GM23338 (cell line): ENCODE measurements at regions not wholly inside any gene's neighbourhood (a gene's known extent, or its start where the extent isn't known, plus 50 kb on each side); places are given as distances from the start of the nearest gene placed in this dataset.

Experiments
- CREB1 ChIP-seq: fragments of 250-450 bp; sonication (Bioruptor Pico); IDR thresholded peaks from 2 replicates; pipeline ENCODE4 v1.5.0; 2020; ENCODE audit warnings: low read depth, mild to moderate bottlenecking, moderate library complexity
- CTCF ChIP-seq, 2 experiments: fragments of 200-600 bp in 1 of 2; sonication (generic) in 1 of 2; conservative IDR thresholded peaks; 2 replicates each; pipeline versions ENCODE4 v1.5.1 to v1.6.1; 2016 to 2017; ENCODE audit warnings: antibody characterized with exemption in 2 of 2, low read depth in 2 of 2, mild to moderate bottlenecking in 2 of 2, moderate library complexity in 1 of 2
- EZH2 ChIP-seq: fragments of 200-600 bp; sonication (generic); IDR thresholded peaks from one replicate; pipeline ENCODE4 v1.8.0; 2017; ENCODE audit warnings: antibody characterized with exemption, mild to moderate bottlenecking, low read depth; ENCODE audit not compliant: unreplicated experiment
- EZH2phosphoT487 ChIP-seq: fragments of 200-600 bp; sonication (generic); IDR thresholded peaks from one replicate; pipeline ENCODE4 v1.8.1; 2018; ENCODE audit warnings: antibody characterized with exemption; ENCODE audit not compliant: unreplicated experiment
- JUNB ChIP-seq: IDR thresholded peaks from one replicate; pipeline ENCODE4 v1.6.1; 2016; ENCODE audit warnings: antibody characterized with exemption; ENCODE audit not compliant: unreplicated experiment
- NANOG ChIP-seq: IDR thresholded peaks from 2 replicates; pipeline ENCODE4 v1.6.1; 2016; ENCODE audit warnings: antibody characterized with exemption, borderline replicate concordance
- POLR2AphosphoS5 ChIP-seq: IDR thresholded peaks from 2 replicates; pipeline ENCODE4 v1.6.1; 2016; ENCODE audit warnings: antibody characterized with exemption, low read depth
- REST ChIP-seq: IDR thresholded peaks from one replicate; pipeline ENCODE4 v1.6.1; 2018; ENCODE audit warnings: antibody characterized with exemption; ENCODE audit not compliant: unreplicated experiment
- STAT1 ChIP-seq: IDR thresholded peaks from one replicate; pipeline ENCODE4 v1.6.1; 2016; ENCODE audit warnings: antibody characterized with exemption; ENCODE audit not compliant: unreplicated experiment
- ZNF114 ChIP-seq: fragments of 250-450 bp; sonication (Bioruptor Pico); IDR thresholded peaks from 2 replicates; pipeline ENCODE4 v1.5.0; 2020; ENCODE audit warnings: mild to moderate bottlenecking, moderate library complexity
- ZNF331 ChIP-seq: fragments of 250-450 bp; sonication (Bioruptor Pico); IDR thresholded peaks from 2 replicates; pipeline ENCODE4 v1.5.0; 2020; ENCODE audit warnings: low read depth, mild to moderate bottlenecking, moderate library complexity
- TF ChIP-seq, protein P1 (sequence below): fragments of 250-450 bp; sonication (Bioruptor Pico); IDR thresholded peaks from 2 replicates; pipeline ENCODE4 v1.5.0; 2020; ENCODE audit warnings: mild to moderate bottlenecking, moderate library complexity
- TF ChIP-seq, protein P2 (sequence below): IDR thresholded peaks from 2 replicates; pipeline ENCODE4 v1.6.1; 2016; ENCODE audit warnings: antibody characterized with exemption

DNA sequence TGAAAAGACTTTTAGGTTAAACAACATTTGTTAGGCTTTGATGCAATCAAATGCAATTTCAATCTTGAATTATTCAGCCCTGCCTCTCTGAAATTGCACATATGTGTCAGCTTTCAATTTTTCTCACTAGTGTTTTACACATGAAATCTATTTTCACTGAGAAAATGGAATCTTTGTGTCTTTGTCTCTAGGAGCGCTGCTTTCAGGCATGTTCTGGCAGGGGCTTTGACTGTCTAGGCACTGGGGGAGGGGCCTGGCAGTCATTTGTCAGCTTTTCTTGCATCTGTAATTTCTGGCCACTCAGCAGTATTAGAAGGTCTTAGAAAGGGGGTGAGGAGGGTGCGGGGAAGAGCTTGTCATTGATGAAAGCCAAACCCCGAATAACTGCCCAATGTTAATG, 264.4 kb downstream of the PTPRC start:
- TF ChIP-seq CTCF (conservative IDR thresholded peaks at IDR 0.05; ENCODE audit: low read depth in 2 of 2), result no peak
- TF ChIP-seq STAT1, result no peak
- no peak for TF ChIP-seq REST
- no peak for TF ChIP-seq EZH2
- no peak for TF ChIP-seq EZH2phosphoT487
- TF ChIP-seq CREB1 (CRISPR knock-in tag), result no peak
- no peak for TF ChIP-seq POLR2AphosphoS5
- no peak for TF ChIP-seq JUNB
- TF ChIP-seq, protein P1, sequence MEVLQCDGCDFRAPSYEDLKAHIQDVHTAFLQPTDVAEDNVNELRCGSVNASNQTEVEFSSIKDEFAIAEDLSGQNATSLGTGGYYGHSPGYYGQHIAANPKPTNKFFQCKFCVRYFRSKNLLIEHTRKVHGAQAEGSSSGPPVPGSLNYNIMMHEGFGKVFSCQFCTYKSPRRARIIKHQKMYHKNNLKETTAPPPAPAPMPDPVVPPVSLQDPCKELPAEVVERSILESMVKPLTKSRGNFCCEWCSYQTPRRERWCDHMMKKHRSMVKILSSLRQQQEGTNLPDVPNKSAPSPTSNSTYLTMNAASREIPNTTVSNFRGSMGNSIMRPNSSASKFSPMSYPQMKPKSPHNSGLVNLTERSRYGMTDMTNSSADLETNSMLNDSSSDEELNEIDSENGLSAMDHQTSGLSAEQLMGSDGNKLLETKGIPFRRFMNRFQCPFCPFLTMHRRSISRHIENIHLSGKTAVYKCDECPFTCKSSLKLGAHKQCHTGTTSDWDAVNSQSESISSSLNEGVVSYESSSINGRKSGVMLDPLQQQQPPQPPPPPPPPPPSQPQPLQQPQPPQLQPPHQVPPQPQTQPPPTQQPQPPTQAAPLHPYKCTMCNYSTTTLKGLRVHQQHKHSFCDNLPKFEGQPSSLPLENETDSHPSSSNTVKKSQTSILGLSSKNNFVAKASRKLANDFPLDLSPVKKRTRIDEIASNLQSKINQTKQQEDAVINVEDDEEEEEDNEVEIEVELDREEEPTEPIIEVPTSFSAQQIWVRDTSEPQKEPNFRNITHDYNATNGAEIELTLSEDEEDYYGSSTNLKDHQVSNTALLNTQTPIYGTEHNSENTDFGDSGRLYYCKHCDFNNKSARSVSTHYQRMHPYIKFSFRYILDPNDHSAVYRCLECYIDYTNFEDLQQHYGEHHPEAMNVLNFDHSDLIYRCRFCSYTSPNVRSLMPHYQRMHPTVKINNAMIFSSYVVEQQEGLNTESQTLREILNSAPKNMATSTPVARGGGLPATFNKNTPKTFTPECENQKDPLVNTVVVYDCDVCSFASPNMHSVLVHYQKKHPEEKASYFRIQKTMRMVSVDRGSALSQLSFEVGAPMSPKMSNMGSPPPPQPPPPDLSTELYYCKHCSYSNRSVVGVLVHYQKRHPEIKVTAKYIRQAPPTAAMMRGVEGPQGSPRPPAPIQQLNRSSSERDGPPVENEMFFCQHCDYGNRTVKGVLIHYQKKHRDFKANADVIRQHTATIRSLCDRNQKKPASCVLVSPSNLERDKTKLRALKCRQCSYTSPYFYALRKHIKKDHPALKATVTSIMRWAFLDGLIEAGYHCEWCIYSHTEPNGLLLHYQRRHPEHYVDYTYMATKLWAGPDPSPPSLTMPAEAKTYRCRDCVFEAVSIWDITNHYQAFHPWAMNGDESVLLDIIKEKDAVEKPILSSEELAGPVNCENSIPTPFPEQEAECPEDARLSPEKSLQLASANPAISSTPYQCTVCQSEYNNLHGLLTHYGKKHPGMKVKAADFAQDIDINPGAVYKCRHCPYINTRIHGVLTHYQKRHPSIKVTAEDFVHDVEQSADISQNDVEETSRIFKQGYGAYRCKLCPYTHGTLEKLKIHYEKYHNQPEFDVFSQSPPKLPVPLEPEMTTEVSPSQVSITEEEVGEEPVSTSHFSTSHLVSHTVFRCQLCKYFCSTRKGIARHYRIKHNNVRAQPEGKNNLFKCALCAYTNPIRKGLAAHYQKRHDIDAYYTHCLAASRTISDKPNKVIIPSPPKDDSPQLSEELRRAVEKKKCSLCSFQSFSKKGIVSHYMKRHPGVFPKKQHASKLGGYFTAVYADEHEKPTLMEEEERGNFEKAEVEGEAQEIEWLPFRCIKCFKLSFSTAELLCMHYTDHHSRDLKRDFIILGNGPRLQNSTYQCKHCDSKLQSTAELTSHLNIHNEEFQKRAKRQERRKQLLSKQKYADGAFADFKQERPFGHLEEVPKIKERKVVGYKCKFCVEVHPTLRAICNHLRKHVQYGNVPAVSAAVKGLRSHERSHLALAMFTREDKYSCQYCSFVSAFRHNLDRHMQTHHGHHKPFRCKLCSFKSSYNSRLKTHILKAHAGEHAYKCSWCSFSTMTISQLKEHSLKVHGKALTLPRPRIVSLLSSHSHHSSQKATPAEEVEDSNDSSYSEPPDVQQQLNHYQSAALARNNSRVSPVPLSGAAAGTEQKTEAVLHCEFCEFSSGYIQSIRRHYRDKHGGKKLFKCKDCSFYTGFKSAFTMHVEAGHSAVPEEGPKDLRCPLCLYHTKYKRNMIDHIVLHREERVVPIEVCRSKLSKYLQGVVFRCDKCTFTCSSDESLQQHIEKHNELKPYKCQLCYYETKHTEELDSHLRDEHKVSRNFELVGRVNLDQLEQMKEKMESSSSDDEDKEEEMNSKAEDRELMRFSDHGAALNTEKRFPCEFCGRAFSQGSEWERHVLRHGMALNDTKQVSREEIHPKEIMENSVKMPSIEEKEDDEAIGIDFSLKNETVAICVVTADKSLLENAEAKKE (CRISPR knock-in tag), result no peak
- no peak for TF ChIP-seq ZNF331
- TF ChIP-seq NANOG, result no peak
- TF ChIP-seq, protein P2, sequence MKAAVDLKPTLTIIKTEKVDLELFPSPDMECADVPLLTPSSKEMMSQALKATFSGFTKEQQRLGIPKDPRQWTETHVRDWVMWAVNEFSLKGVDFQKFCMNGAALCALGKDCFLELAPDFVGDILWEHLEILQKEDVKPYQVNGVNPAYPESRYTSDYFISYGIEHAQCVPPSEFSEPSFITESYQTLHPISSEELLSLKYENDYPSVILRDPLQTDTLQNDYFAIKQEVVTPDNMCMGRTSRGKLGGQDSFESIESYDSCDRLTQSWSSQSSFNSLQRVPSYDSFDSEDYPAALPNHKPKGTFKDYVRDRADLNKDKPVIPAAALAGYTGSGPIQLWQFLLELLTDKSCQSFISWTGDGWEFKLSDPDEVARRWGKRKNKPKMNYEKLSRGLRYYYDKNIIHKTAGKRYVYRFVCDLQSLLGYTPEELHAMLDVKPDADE, result no peak
- no peak for TF ChIP-seq ZNF114 (CRISPR knock-in tag)
